ENCODE measurements at regions not wholly inside any gene's neighbourhood (a gene's known extent, or its start where the extent isn't known, plus 50 kb on each side); places are given as distances from the start of the nearest gene placed in this dataset.

DNA sequence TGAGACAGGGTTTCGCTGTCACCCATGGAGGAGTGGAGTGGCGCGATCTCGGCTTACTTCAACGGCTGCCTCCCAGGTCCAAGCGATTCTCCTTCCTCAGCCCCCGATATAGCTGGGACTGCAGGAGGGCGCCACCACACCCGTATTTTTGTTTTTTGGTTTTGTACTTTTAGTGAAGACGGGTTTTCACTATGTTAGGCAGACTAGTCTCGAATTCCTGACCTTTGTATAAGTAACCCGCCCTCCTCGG is 115.4 kb upstream of the BTN3A2 start:
- no peak for DNase-seq (ENCODE audit: low read depth in 2 of 2)
- TF ChIP-seq, protein P1, sequence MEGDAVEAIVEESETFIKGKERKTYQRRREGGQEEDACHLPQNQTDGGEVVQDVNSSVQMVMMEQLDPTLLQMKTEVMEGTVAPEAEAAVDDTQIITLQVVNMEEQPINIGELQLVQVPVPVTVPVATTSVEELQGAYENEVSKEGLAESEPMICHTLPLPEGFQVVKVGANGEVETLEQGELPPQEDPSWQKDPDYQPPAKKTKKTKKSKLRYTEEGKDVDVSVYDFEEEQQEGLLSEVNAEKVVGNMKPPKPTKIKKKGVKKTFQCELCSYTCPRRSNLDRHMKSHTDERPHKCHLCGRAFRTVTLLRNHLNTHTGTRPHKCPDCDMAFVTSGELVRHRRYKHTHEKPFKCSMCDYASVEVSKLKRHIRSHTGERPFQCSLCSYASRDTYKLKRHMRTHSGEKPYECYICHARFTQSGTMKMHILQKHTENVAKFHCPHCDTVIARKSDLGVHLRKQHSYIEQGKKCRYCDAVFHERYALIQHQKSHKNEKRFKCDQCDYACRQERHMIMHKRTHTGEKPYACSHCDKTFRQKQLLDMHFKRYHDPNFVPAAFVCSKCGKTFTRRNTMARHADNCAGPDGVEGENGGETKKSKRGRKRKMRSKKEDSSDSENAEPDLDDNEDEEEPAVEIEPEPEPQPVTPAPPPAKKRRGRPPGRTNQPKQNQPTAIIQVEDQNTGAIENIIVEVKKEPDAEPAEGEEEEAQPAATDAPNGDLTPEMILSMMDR (IDR thresholded peaks at IDR 0.05; ENCODE audit: low read depth, low read length): no peak
- H3K4me3 ChIP-seq (replicated peaks in 1 of 2; ENCODE audit: low read depth in 2 of 2, low read length in 2 of 2): peak overlapping the region; percentile 60 to 65

DNA sequence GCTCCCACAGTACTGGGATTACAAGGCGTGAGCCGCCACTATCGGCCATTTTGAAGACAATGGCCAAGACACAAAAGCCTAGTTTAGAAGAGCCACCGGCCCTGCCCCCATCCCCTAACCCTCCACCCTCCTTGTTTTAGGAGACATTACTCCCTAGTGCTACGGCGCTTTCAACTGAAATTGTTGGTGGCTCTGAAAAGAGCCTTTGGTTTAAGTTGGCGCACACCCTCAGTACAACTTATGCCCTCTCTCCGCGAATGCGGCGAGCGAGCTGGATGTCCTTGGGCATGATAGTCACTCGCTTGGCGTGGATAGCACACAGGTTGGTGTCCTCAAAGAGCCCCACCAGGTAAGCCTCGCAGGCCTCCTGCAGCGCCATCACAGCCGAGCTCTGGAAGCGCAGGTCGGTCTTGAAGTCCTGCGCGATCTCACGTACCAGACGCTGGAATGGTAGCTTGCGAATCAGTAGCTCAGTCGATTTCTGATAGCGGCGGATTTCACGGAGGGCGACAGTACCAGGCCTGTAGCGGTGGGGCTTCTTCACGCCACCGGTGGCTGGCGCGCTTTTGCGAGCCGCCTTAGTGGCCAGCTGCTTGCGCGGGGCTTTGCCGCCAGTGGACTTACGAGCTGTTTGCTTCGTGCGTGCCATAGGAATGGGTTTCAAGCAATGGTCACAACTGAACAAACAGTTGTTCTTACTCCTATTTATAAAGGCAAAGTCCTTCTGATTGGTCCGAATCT is 114.9 kb upstream of the BTN3A2 start:
- DNase-seq (ENCODE audit: low read depth in 2 of 2): peak; percentile 73 to 83

DNA sequence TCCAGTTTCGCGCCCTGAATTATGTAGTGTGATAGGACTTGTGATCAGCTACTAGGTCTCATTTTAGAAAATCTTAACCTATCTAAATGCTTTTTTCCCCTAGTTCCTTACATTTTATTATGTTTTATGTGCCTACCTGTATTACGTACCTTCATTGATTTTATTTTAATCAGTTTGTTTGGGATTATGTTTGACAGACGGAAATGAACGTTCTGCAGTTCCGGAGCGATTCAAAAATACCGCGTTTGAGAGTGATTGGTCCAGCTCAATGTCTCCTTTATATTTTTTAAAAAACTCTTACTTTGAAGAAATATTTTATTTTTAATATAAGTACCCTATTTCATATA is 114.3 kb upstream of the BTN3A2 start:
- peak overlapping the region; percentile 60 to 65 for H3K4me3 ChIP-seq (replicated peaks in 1 of 2; ENCODE audit: low read depth in 2 of 2, low read length in 2 of 2)
- no peak for DNase-seq (ENCODE audit: low read depth in 2 of 2)
- TF ChIP-seq, protein P1 (IDR thresholded peaks at IDR 0.05; ENCODE audit: low read depth, low read length): no peak

More for the DNA sequence above, 114.9 kb upstream of the BTN3A2 start:
- TF ChIP-seq, protein P1 (IDR thresholded peaks at IDR 0.05; ENCODE audit: low read depth, low read length): peak; percentile 36
- H3K4me3 ChIP-seq (replicated peaks in 1 of 2; ENCODE audit: low read depth in 2 of 2, low read length in 2 of 2): peak overlapping the region; percentile 60 to 65

DNA sequence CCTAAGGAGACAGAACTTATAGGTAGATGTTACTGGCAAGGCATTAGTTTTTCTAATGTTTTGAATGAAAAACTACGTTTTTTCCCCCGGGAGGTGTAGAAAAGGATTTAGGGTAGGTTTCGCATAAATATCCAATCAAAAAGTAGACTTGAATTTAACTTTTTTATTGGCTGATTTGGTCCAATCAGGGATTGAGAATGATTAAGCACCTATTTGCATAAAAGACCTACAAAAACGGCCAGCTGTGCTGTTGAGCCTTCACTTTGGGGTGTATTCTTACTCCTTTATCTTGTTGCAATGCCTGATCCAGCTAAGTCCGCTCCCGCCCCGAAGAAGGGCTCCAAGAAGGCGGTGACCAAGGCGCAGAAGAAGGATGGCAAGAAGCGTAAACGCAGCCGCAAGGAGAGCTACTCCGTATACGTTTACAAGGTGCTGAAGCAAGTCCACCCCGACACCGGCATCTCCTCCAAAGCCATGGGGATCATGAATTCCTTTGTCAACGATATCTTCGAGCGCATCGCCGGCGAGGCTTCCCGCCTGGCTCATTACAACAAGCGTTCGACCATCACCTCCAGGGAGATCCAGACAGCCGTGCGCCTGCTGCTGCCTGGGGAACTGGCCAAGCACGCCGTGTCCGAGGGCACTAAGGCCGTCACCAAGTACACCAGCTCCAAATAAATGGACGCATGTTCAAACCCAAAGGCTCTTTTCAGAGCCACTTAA is 113.5 kb upstream of the BTN3A2 start:
- DNase-seq (ENCODE audit: low read depth in 2 of 2): peak; percentile 92 to 95
- H3K4me3 ChIP-seq (replicated peaks in 1 of 2; ENCODE audit: low read depth in 2 of 2, low read length in 2 of 2): peak overlapping the region; percentile 62
- TF ChIP-seq, protein P1 (IDR thresholded peaks at IDR 0.05; ENCODE audit: low read depth, low read length): no peak

DNA sequence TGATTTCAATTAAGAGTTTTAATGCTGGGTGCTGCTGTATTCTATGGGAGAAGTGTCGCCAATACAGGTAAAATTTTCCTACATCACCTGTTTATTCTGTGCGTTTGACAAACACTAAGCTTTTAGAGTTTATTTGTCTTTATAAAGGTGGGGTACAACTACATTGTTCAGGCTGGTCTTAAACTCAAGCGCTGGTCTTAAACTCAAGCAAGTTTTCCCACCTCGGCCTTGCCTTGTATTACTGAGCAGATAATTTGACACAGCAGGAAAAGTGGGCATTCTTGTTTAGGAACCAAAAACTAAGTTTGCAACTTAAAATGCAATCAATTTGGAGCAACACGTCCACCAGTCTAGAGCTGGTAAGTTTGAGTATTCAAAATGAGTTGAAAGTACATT is 112.9 kb upstream of the BTN3A2 start:
- TF ChIP-seq, protein P1 (IDR thresholded peaks at IDR 0.05; ENCODE audit: low read depth, low read length): no peak
- H3K4me3 ChIP-seq (replicated peaks in 1 of 2; ENCODE audit: low read depth in 2 of 2, low read length in 2 of 2): peak overlapping the region; percentile 62

DNA sequence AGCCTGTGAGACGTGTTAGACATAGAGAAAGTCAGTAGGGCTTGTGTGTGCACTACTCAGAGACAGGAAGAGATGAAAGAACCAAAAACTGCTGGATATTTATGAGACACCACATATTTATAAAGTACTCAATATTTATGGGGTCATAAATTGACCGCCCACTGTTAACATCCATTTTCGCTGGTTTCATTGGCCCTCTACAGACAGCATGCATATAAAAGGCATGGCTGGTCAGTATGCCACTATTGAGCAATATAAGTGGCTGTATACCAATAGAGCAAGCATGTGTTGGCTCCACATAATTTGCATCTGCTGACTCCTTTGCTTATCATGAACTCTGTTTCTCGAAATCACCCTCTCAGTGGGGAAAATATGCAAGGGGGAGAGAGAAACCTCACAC is 110.3 kb upstream of the BTN3A2 start:
- TF ChIP-seq, protein P1 (IDR thresholded peaks at IDR 0.05; ENCODE audit: low read depth, low read length): no peak
- peak in 1 of 2 donors; percentile 26 for DNase-seq (ENCODE audit: low read depth in 2 of 2)
- H3K4me3 ChIP-seq (replicated peaks in 1 of 2; ENCODE audit: low read depth in 2 of 2, low read length in 2 of 2): no peak overlapping the region

More for the DNA sequence above, 112.9 kb upstream of the BTN3A2 start:
- DNase-seq (ENCODE audit: low read depth in 2 of 2): no peak

Measured in cardiac fibroblast (primary cell).